Retinal pigment epithelial cell (primary cell): ENCODE measurements at regions not wholly inside any gene's neighbourhood (a gene's known extent, or its start where the extent isn't known, plus 50 kb on each side); places are given as distances from the start of the nearest gene placed in this dataset.

ENCODE experiments used
- DNase-seq: peaks from one replicate; pipeline ENCODE4 v3.0.0-alpha.2; 2010; ENCODE audit warnings: low read depth
- H3K4me3 ChIP-seq: 2 replicates; pipeline ENCODE4 v1.5.1; 2011; ENCODE audit warnings: mild to moderate bottlenecking, low read length, control low read depth, moderate library complexity
- TF ChIP-seq, protein P1 (sequence below): conservative IDR thresholded peaks from 2 replicates; pipeline ENCODE4 v1.5.1; 2011; ENCODE audit warnings: low read depth, low read length, control low read depth, inconsistent platforms

DNA sequence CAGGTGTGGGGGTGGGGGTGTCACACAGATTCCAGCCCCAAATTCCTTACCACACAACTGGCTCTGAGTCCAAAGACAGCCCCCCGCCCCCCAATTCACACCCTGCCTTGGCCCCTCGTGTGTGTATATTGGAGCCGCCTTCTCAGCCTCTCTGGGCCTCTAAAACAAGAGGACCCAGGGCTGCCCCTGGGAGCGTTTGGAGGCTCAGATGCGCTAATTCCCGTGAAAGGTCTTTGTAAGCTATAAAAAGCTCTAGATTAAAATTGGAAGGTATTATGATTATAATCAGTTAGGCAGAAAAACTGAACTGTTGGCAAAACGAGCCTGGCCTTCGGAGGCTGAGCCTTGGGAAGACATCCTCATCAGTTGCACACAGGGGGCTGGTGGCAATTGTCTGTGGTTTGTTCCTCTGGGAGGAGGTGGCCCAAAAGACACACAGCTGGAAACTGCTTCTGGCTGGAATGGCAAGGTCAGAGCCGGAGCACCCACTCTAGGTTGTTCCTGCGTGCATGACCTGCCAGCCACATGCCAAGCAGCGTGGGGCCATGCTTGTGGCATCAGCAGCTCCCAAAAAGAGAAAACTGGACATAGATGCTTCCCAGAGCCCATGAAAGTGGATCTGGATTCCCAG, 118.5 kb downstream of the PHETA1 start:
- TF ChIP-seq, protein P1, sequence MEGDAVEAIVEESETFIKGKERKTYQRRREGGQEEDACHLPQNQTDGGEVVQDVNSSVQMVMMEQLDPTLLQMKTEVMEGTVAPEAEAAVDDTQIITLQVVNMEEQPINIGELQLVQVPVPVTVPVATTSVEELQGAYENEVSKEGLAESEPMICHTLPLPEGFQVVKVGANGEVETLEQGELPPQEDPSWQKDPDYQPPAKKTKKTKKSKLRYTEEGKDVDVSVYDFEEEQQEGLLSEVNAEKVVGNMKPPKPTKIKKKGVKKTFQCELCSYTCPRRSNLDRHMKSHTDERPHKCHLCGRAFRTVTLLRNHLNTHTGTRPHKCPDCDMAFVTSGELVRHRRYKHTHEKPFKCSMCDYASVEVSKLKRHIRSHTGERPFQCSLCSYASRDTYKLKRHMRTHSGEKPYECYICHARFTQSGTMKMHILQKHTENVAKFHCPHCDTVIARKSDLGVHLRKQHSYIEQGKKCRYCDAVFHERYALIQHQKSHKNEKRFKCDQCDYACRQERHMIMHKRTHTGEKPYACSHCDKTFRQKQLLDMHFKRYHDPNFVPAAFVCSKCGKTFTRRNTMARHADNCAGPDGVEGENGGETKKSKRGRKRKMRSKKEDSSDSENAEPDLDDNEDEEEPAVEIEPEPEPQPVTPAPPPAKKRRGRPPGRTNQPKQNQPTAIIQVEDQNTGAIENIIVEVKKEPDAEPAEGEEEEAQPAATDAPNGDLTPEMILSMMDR = no peak
- H3K4me3 ChIP-seq = no peak overlapping the region
- DNase-seq = no peak

DNA sequence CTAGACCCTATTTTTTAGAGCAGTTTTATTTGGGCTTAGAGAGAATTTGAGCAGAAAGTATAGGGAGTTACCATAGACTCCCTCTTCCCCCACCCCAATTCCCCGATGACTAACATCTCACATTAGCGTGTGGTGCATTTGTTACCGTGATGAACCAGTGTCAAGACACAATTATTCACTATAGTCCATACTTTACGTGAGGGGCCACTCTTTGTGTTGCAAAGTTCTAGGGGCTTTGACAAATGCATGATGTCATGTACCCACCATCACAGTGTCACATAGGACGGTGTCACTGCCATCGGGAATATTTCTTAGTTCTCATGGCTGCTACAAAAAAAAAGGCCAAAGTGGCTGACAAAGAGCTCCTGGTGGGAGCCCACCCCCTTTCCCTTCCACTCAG, 119.1 kb downstream of the PHETA1 start:
- TF ChIP-seq, protein P1 = no peak
- no peak for DNase-seq
- H3K4me3 ChIP-seq = no peak overlapping the region

DNA sequence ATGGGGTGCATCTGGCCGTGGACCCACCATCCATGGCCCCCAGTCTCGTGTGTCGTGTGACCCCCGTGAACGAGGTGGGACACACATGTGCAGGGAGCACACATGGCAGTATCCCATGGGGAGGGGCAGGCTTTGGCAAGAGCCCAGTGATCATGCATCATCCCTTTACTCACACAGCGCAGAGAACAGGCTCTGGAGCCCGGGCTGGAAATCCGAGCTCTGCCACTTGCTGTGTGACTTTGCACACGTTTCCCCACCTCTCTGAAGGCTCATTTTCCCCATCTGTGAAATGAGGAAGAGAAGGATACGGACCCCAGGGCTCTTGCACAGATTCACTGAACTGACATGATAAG, 119.9 kb downstream of the PHETA1 start:
- DNase-seq = no peak
- H3K4me3 ChIP-seq = no peak overlapping the region
- TF ChIP-seq, protein P1 = no peak

DNA sequence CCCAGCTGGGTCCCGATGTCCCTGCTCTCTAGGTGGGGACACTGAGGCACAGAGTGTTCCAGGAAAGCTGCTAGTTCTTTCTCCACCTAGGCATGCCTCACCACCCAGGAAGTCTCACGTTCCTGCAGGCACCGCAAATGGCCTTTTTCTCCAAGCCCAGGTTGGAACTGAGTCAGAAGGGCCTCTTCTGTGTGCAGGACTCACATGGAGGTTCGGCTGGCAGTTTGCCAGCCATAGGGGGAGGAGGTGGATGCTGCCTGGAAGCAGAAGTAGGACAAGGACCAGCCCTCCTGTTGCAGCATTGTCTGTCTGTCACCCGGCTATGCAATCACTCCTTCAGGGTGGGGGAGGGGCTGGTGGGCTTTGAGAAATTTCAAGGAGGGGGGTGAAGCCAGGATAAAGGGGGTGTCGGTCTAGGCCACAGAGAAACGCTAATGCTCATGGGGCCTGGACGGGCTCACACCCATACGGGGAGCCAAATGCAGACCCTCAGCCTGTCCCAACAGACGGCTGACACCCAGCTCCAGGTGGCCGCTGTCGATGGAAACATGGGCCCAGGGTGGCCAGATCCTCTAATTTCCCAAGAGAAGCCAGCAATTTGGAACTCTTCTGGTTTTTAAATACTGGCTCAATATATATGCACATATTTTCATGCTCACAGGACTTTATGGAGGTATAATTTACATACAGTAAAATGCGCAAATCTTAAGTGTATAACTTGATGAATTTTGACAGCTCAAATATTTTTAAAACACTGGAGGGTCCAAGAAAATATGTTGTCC, 120.5 kb downstream of the PHETA1 start:
- TF ChIP-seq, protein P1 = no peak
- DNase-seq = no peak
- H3K4me3 ChIP-seq = no peak overlapping the region

DNA sequence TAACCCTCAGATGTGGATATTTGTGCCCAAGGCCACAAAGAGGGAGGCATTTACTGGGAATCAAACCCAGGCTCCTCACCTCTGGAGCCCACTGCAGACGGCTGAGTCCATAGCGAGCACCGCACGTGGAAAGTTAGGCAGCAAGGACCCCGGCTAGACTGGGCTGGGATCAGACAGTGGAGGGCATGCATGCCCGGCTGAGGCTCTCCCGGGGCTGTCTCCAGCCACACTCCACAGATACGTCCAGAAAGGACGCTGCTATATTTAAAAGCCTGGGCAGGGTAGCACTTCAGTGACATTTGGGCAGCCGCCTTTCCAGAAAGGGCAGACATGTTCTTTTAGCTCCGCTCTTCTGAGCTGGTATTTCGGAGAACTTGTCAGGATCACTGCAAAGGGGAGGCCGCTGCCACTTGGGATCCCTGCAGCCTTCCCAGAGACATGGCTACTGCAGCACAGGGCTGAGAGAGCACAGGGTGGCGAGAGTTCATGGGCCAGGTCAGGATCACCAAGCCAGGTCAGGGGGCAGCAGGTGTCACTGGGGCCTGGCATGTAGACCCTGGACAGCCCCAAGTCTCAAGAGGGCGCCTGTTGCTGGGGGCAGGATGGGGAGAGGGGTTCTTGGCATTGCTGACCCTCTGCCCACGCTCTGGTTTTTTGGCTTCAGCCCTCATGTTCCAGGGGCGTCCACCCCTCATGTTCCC, 121.7 kb downstream of the PHETA1 start:
- DNase-seq = no peak
- TF ChIP-seq, protein P1 = no peak
- no peak overlapping the region for H3K4me3 ChIP-seq

DNA sequence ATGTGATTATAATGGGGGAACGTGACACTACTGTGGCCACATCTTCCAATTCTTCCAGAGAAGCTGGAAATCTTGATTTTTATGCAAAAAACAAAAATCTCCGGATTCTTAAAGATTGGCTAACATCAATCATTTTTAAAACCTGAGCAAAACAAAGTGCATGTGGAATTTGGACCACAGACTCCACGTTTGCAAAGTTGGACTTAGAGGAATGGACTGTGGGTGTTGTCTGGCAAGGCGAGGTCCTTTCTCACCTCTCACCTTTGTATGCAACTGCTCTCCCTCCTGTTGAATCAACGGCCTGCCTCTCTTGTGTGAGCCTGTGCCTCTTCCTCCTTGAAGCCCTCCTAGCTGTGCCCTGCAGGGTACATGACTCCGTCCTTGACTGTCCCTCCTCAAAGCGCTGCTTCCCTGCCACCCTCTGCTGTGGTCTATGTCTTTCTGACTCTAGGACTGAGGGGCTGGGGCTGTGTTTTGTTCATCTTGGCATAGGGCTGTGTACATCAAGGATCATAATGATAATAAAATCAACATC, 122.4 kb downstream of the PHETA1 start:
- H3K4me3 ChIP-seq = no peak overlapping the region
- TF ChIP-seq, protein P1 = no peak
- DNase-seq = no peak
